ENCODE measurements at regions not wholly inside any gene's neighbourhood (a gene's known extent, or its start where the extent isn't known, plus 50 kb on each side); places are given as distances from the start of the nearest gene placed in this dataset.

DNA sequence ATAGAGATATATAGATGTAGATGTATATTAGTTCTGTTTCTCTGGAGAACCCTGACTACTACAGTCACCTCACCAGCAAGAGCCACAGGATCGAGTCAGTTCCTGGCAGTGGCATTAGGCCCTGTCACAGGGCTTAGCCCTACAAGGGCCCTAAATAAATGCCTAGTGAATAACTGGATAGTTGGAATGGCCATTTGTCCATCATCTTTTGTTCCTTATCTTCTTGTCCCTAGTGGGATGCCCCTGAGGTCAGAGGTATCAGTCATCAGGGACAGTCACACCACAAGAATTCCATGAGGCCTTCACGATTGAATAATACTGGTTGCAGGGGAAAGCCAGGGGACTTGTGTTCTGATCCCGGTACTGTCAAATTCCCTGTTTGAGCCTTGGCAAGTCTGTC lies 204.9 kb upstream of the PPP2R3A start:
- intact Hi-C loops (cut with DNase I) = no loop called here
- Histone ChIP-seq H3K4me3 (no peak overlapping the region), H3K9me3 (no peaks in the 10 kb centered on the region), H3K36me3 (no peaks in the 10 kb centered on the region), H3K27ac (no peak overlapping the region), H3K4me1 (no peaks in the 10 kb centered on the region), H3K27me3 (no peaks in the 10 kb centered on the region)
- TF ChIP-seq, protein P1, sequence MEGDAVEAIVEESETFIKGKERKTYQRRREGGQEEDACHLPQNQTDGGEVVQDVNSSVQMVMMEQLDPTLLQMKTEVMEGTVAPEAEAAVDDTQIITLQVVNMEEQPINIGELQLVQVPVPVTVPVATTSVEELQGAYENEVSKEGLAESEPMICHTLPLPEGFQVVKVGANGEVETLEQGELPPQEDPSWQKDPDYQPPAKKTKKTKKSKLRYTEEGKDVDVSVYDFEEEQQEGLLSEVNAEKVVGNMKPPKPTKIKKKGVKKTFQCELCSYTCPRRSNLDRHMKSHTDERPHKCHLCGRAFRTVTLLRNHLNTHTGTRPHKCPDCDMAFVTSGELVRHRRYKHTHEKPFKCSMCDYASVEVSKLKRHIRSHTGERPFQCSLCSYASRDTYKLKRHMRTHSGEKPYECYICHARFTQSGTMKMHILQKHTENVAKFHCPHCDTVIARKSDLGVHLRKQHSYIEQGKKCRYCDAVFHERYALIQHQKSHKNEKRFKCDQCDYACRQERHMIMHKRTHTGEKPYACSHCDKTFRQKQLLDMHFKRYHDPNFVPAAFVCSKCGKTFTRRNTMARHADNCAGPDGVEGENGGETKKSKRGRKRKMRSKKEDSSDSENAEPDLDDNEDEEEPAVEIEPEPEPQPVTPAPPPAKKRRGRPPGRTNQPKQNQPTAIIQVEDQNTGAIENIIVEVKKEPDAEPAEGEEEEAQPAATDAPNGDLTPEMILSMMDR (IDR thresholded peaks at IDR 0.05) = no peak
- no peak for TF ChIP-seq EP300 (IDR thresholded peaks at IDR 0.05)
- TF ChIP-seq POLR2AphosphoS5 (IDR thresholded peaks at IDR 0.05) = no peak
- TF ChIP-seq POLR2A (IDR thresholded peaks at IDR 0.05) = no peak
- 88 to 90% methylated on average over 3 of the region's 3 CpGs for WGBS, 2 donors
- DNase-seq = no peak

DNA sequence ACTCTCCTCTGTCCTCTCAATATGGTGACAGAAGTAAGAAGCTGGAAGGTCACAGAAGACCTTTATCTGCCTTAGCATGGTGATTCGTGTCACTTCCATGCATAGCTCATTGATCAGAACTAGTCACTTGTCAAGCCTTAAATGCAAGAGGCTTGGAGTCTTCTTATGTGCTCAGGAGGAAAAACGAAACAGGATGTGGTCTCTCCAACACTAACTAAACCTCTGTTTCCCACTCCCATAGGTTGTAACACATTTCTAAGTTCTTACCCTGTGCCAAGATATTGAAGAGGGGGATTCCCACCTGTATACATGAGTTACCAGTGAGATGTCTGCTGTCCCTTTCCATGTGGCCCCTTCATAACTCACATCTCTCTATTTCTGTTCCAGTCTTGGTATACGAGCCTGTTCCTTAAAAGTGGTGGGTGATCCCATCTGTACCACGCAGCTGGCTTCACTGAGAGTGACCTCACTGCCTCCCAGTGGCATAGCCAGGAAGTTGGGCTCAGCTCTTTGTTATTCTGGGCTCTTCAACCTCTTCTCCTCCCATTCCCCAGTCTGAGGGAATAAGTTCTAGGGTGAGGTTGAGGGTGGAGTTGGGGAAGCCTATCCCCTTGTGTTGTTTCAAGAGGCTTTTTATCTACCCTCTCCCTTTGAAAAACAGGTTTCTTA lies 203.2 kb upstream of the PPP2R3A start:
- Histone ChIP-seq H3K4me3 (no peak overlapping the region), H3K4me1 (no peaks in the 10 kb centered on the region), H3K27ac (no peak overlapping the region), H3K9me3 (no peaks in the 10 kb centered on the region), H3K27me3 (no peaks in the 10 kb centered on the region), H3K36me3 (no peaks in the 10 kb centered on the region)
- TF ChIP-seq POLR2AphosphoS5 (IDR thresholded peaks at IDR 0.05) (no peak), POLR2A (IDR thresholded peaks at IDR 0.05) (no peak), EP300 (IDR thresholded peaks at IDR 0.05) (no peak)
- TF ChIP-seq, protein P1 (IDR thresholded peaks at IDR 0.05) = no peak
- no peak for DNase-seq
- intact Hi-C loops (cut with DNase I) = no loop called here
- 48 to 53% methylated on average over 4 of the region's 4 CpGs for whole genome bisulfite sequencing, 2 donors

DNA sequence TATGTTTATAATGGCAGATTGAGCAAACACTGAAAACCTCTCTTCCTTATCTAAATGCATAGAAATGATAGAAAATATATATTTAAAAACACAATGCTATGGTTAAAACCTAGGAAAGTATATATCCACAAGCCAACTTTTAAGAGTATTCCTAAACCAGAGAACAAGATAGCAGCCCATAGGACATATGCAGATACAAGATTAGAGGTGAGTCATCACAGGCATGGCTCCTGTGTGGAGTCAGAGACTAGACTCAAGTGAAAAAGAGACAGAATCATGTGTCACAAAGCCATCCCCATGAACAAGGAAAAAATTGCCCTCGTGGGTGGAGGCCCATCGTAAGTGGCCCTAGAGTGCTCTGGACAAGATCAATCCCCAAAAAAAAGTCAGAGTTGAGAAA lies 199.4 kb upstream of the PPP2R3A start:
- Histone ChIP-seq H3K4me3 (no peak overlapping the region), H3K9me3 (no peaks in the 10 kb centered on the region), H3K27ac (no peak overlapping the region), H3K36me3 (no peaks in the 10 kb centered on the region), H3K4me1 (no peaks in the 10 kb centered on the region), H3K27me3 (no peaks in the 10 kb centered on the region)
- WGBS, 2 donors = 72 to 79% methylated on average over 2 of the region's 2 CpGs
- intact Hi-C loops (cut with DNase I) = no loop called here
- no peak for TF ChIP-seq POLR2AphosphoS5 (IDR thresholded peaks at IDR 0.05)
- no peak for TF ChIP-seq EP300 (IDR thresholded peaks at IDR 0.05)
- no peak for TF ChIP-seq POLR2A (IDR thresholded peaks at IDR 0.05)
- TF ChIP-seq, protein P1 (IDR thresholded peaks at IDR 0.05) = no peak
- no peak for DNase-seq

DNA sequence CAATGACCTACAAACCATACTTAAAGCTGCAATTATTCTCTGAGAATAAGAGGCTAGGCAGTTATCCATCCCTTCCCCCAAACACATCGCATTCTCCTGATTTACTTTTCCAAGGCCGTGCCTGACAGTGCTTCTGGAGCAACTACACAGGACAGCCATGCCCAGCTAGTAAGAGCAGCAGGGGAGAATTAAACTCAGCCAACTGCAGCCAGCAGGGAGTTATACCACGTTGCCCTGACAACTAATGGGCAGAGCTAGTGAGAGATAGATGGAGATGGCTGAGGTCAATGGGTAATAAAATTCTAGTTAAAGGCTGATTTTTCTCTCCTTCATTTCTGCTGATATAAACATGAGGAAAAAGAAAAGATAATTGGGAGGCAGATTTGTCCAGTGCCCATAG lies 193.8 kb upstream of the PPP2R3A start:
- H3K4me1 ChIP-seq = no peaks in the 10 kb centered on the region
- H3K9me3 ChIP-seq = no peaks in the 10 kb centered on the region
- TF ChIP-seq POLR2AphosphoS5 (IDR thresholded peaks at IDR 0.05) (no peak), EP300 (IDR thresholded peaks at IDR 0.05) (no peak), POLR2A (IDR thresholded peaks at IDR 0.05) (no peak)
- TF ChIP-seq, protein P1 (IDR thresholded peaks at IDR 0.05) = no peak
- WGBS, 2 donors = 53 to 60% methylated on average over 3 of the region's 3 CpGs
- no peaks in the 10 kb centered on the region for H3K27me3 ChIP-seq
- H3K4me3 ChIP-seq = no peak overlapping the region
- intact Hi-C loops (cut with DNase I) = no loop called here
- DNase-seq = no peak
- H3K27ac ChIP-seq = no peak overlapping the region
- H3K36me3 ChIP-seq = no peaks in the 10 kb centered on the region

DNA sequence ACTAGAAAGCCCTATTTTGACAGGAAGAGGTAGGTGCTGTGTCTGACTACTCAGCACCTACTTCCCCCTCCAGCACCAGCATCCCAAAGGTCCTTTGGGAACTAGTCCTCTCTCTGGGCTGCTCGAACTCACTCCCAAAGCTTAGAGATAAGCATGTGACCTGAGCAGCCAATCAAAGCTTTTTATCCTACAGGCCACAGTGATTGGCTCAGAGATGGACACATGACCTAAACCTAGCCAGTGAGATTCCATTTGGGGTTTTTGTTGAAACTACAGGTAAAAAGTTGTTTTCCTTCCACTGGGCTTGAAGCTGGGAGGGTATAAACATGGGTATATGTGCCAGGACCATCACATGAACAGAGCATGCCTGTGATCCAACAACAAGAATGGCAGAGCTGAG lies 186.5 kb upstream of the PPP2R3A start:
- H3K4me3 ChIP-seq = no peak overlapping the region
- no peaks in the 10 kb centered on the region for H3K9me3 ChIP-seq
- no peak for DNase-seq
- no peaks in the 10 kb centered on the region for H3K27me3 ChIP-seq
- WGBS, 2 donors = 76 to 86% methylated on average over 1 of the region's 1 CpG
- intact Hi-C loops (cut with DNase I) = no loop called here
- TF ChIP-seq POLR2A (IDR thresholded peaks at IDR 0.05) = no peak
- no peak for TF ChIP-seq EP300 (IDR thresholded peaks at IDR 0.05)
- TF ChIP-seq, protein P1 (IDR thresholded peaks at IDR 0.05) = no peak
- TF ChIP-seq POLR2AphosphoS5 (IDR thresholded peaks at IDR 0.05) = no peak
- no peaks in the 10 kb centered on the region for H3K4me1 ChIP-seq
- H3K36me3 ChIP-seq = no peaks in the 10 kb centered on the region
- H3K27ac ChIP-seq = no peak overlapping the region

All from sigmoid colon (tissue), 6 donors.